GM12878 (cell line): ENCODE measurements at regions not wholly inside any gene's neighbourhood (a gene's known extent, or its start where the extent isn't known, plus 50 kb on each side); places are given as distances from the start of the nearest gene placed in this dataset.

Experiments
- ATAC-seq: fragments of 200-7000 bp; cut with Tn5 transposase; 3 replicates; pipeline ENCODE4 v1.9.1; 2020; ENCODE audit warnings: mild to moderate bottlenecking, moderate library complexity
- BruUV-seq: library from RNA; stranded (reverse); fragments of 400-500 nt; replicated peaks from 2 replicates; lab custom pipeline; 2021; lab: Mats Ljungman, UMichigan
- CTCF ChIA-PET: fragments of 300-600 bp; sonication (Branson Sonifier 250); formaldehyde crosslinking; extraction: SDS; loops from one replicate; lab custom pipeline; 2021; ENCODE audit warnings: inconsistent platforms; lab: Yijun Ruan, JAX
- POLR2A ChIA-PET: fragments of 350-600 bp; formaldehyde crosslinking; extraction: SDS; loops from one replicate; lab custom pipeline; 2021; ENCODE audit warnings: inconsistent platforms; lab: Charles Lee
- RAD21 ChIA-PET: fragments of 300-600 bp; sonication (Branson Sonifier 250); formaldehyde crosslinking; loops from one replicate; lab custom pipeline; 2023; ENCODE audit warnings: antibody characterized with exemption; ENCODE audit not compliant: unreplicated experiment; lab: Charles Lee
- SMC1A ChIA-PET: fragments of 300-600 bp; sonication (Branson Sonifier 250); formaldehyde crosslinking; loops from one replicate; lab custom pipeline; 2023; ENCODE audit not compliant: unreplicated experiment, uncharacterized antibody; lab: Charles Lee
- DNase-seq: peaks from one replicate; pipeline ENCODE4 v3.0.0-alpha.2; 2011; ENCODE audit warnings: low read depth, low spot score
- FAIRE-seq: peaks from 3 replicates; lab custom pipeline; 2011; peaks lifted over from hg19 to GRCh38; lab: Jason Lieb, UNC
- H2AFZ ChIP-seq: 2 replicates; pipeline ENCODE4 v1.6.0; 2011; ENCODE audit warnings: low read depth, low read length, control low read depth; ENCODE audit not compliant: control insufficient read depth
- H3K27ac ChIP-seq: 2 replicates; pipeline ENCODE4 v1.5.1; 2011; ENCODE audit warnings: control low read depth; ENCODE audit not compliant: control insufficient read depth, insufficient read depth
- H3K27me3 ChIP-seq, 2 experiments: replicated peaks in 1 of 2; 2 replicates each; pipeline versions ENCODE4 v1.6.0 to v1.6.1; 2011; ENCODE audit warnings: low read length in 1 of 2; ENCODE audit not compliant: control insufficient read depth in 2 of 2, insufficient read depth in 2 of 2
- H3K36me3 ChIP-seq, 2 experiments: 2 replicates each; pipeline ENCODE4 v1.5.1; 2011; ENCODE audit warnings: low read length in 1 of 2; ENCODE audit not compliant: control insufficient read depth in 2 of 2, insufficient read depth in 2 of 2
- H3K4me1 ChIP-seq: 2 replicates; pipeline ENCODE4 v1.6.1; 2011; ENCODE audit warnings: mild to moderate bottlenecking, low read length, moderate library complexity, mixed read lengths; ENCODE audit not compliant: control insufficient read depth, insufficient read depth
- H3K4me2 ChIP-seq: 2 replicates; pipeline ENCODE4 v1.6.0; 2011; ENCODE audit warnings: control low read depth; ENCODE audit not compliant: control insufficient read depth, insufficient read depth
- H3K4me3 ChIP-seq: fragments of 200-600 bp; sonication (generic); 2 replicates; pipeline ENCODE4 v1.5.1; 2016
- H3K79me2 ChIP-seq: 2 replicates; pipeline ENCODE4 v1.6.0; 2011; ENCODE audit warnings: low read length; ENCODE audit not compliant: control insufficient read depth, insufficient read depth
- H3K9ac ChIP-seq: 2 replicates; pipeline ENCODE4 v1.8.0; 2011; ENCODE audit warnings: low read length, control low read depth, mixed read lengths; ENCODE audit not compliant: control insufficient read depth, insufficient read depth
- H3K9me3 ChIP-seq: replicated peaks from 3 replicates; pipeline ENCODE4 v1.5.1; 2011; ENCODE audit warnings: mild to moderate bottlenecking, low read length; ENCODE audit not compliant: control insufficient read depth, insufficient read depth
- H4K20me1 ChIP-seq: 2 replicates; pipeline ENCODE4 v1.6.0; 2011; ENCODE audit not compliant: control insufficient read depth, insufficient read depth
- BRCA1 ChIP-seq: IDR thresholded peaks from 2 replicates; pipeline ENCODE4 v1.6.1; 2011; ENCODE audit warnings: low read depth, low read length, improper control_type of control experiment
- CBX5 ChIP-seq: sonication (generic); IDR thresholded peaks from 2 replicates; pipeline ENCODE4 v1.6.1; 2016; ENCODE audit warnings: low read depth, moderate library complexity, mild to moderate bottlenecking, inconsistent platforms
- EED ChIP-seq: sonication (generic); IDR thresholded peaks from 2 replicates; pipeline ENCODE4 v1.6.1; 2016; ENCODE audit warnings: antibody characterized with exemption, low read depth
- ELK1 ChIP-seq: IDR thresholded peaks from 2 replicates; pipeline ENCODE4 v1.6.1; 2012; ENCODE audit warnings: low read depth, low read length, improper control_type of control experiment
- ETV6 ChIP-seq, 2 experiments: fragments of 450-650 bp in 1 of 2; IDR thresholded peaks in 1 of 2; conservative IDR thresholded peaks in 1 of 2; 2 replicates each; pipeline ENCODE4 v1.6.1; 2014; ENCODE audit warnings: antibody characterized with exemption in 1 of 2, borderline replicate concordance in 1 of 2, low read depth in 1 of 2, mild to moderate bottlenecking in 1 of 2, moderate library complexity in 1 of 2
- FOS ChIP-seq: IDR thresholded peaks from 3 replicates; pipeline ENCODE4 v1.6.1; 2011; ENCODE audit warnings: borderline replicate concordance; ENCODE audit not compliant: insufficient read length; ENCODE audit errors: extremely low read depth
- GATAD2B ChIP-seq: fragments of 450-650 bp; conservative IDR thresholded peaks from 2 replicates; pipeline ENCODE4 v1.6.1; 2017; ENCODE audit warnings: low read depth, mild to moderate bottlenecking, moderate library complexity
- JUND ChIP-seq: IDR thresholded peaks from 2 replicates; pipeline ENCODE4 v1.6.1; 2012; ENCODE audit warnings: low read depth, mild to moderate bottlenecking, low read length, improper control_type of control experiment, moderate library complexity
- RAD21 ChIP-seq: IDR thresholded peaks from 2 replicates; pipeline ENCODE4 v1.6.1; 2011; ENCODE audit warnings: mild to moderate bottlenecking, low read depth, low read length, moderate library complexity; ENCODE audit not compliant: insufficient read depth
- RAD51 ChIP-seq: fragments of 450-650 bp; IDR thresholded peaks from 2 replicates; pipeline ENCODE4 v1.6.1; 2016; ENCODE audit warnings: moderate library complexity, mild to moderate bottlenecking, inconsistent platforms
- RBBP5 ChIP-seq: fragments of 200-600 bp; sonication (generic); conservative IDR thresholded peaks from 2 replicates; pipeline ENCODE4 v1.6.1; 2016
- SREBF1 ChIP-seq: IDR thresholded peaks from 2 replicates; pipeline ENCODE4 v1.6.1; 2012; ENCODE audit warnings: mild to moderate bottlenecking, low read length
- TCF12 ChIP-seq: IDR thresholded peaks from 2 replicates; pipeline ENCODE4 v1.6.1; 2011; ENCODE audit warnings: low read depth, mild to moderate bottlenecking, low read length
- ZNF24 ChIP-seq: fragments of 450-650 bp; IDR thresholded peaks from 2 replicates; pipeline ENCODE4 v1.6.1; 2017; ENCODE audit warnings: antibody characterized with exemption, mild to moderate bottlenecking
- WGBS: methylation state at CpG from one replicate; pipeline ENCODE4 v1.1.6; 2016; ENCODE audit warnings: low lambda C conversion rate; ENCODE audit not compliant: insufficient replicate concordance, insufficient coverage; ENCODE audit errors: missing lambda C conversion rate; 5-methylcytosine and 5-hydroxymethylcytosine counted together
- in situ Hi-C: fragments of 300-500 bp; cut with MboI; formaldehyde crosslinking; loops from 9 replicates; pipeline ENCODE4 v1.14.3; 2018; ENCODE audit warnings: mixed read lengths
- intact Hi-C: fragments of 100-400 bp; cut with micrococcal nuclease; formaldehyde crosslinking; loops from one replicate; pipeline ENCODE4 v1.14.2; 2022; ENCODE audit not compliant: unreplicated experiment
- TF ChIP-seq, protein P1 (sequence below): fragments of 450-650 bp; IDR thresholded peaks from 2 replicates; pipeline ENCODE4 v1.6.1; 2017; ENCODE audit warnings: mild to moderate bottlenecking

DNA sequence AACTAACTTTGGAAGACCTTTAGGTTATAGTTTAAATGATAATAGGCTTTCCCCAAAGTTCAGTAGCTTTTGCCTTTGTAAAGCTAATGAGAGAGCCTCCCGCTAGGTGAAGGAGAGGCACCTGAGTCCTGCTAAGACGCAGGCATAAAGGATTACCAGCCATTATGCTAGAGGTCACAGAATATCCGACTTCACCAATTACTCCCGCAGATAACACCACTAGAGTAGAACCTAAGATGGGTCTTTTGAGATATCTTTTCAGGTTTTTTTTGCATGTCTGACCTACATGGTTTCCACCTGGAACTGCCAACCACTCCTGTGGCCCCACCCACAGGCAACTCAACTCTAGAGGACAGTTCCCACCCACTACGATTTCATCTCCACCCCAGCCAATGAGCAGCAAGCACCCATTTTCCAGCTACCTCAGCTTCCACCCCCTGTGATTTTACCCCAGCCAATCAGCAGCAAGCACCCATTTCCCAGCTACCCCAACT is 314.3 kb downstream of the BRD1 start:
- no peaks in the 10 kb centered on the region for H3K27me3 ChIP-seq
- FAIRE-seq (no peak), DNase-seq (no peak), ATAC-seq (no peak)
- SMC1A ChIA-PET = no interaction called here
- CTCF ChIA-PET = no interaction called here
- no peak overlapping the region for H3K9ac ChIP-seq
- RAD21 ChIA-PET = no interaction called here
- 83% methylated on average over 5 of the region's 5 CpGs for WGBS
- H3K4me2 ChIP-seq = no peak overlapping the region
- peaks cover 6% of the 10 kb centered on the region for H3K9me3 ChIP-seq
- H2AFZ ChIP-seq = no peak overlapping the region
- no peaks in the 10 kb centered on the region for H4K20me1 ChIP-seq
- POLR2A ChIA-PET = no interaction called here
- BruUV-seq = no TSS peak
- intact Hi-C loops = no loop called here
- in situ Hi-C loops = no loop called here
- no peaks in the 10 kb centered on the region for H3K4me1 ChIP-seq
- H3K36me3 ChIP-seq = 0 out of 4 replicates have a peak, but pooled peaks cover 0 to 1% of the 10 kb centered on the region in 2 experiments
- H3K4me3 ChIP-seq = no peak overlapping the region
- no peak overlapping the region for H3K27ac ChIP-seq
- no peaks in the 10 kb centered on the region for H3K79me2 ChIP-seq
- TF ChIP-seq RAD51 (no peak), BRCA1 (no peak), RAD21 (no peak), RBBP5 (no peak), ZNF24 (no peak), SREBF1 (no peak)

GRCh38 chr22:49512487-49513165 is 315.0 kb downstream of the BRD1 start:
- ATAC-seq (no peak), FAIRE-seq (no peak), DNase-seq (no peak)
- no peaks in the 10 kb centered on the region for H3K4me1 ChIP-seq
- ChIA-PET SMC1A (no interaction called here), CTCF (no interaction called here), POLR2A (no interaction called here), RAD21 (no interaction called here)
- in situ Hi-C loops (no loop called here), intact Hi-C loops (no loop called here)
- H3K27ac ChIP-seq = no peak overlapping the region
- no peak overlapping the region for H3K9ac ChIP-seq
- H3K4me2 ChIP-seq = no peak overlapping the region
- 0 out of 4 replicates have a peak, but pooled peaks cover 0 to 1% of the 10 kb centered on the region in 2 experiments for H3K36me3 ChIP-seq
- peaks cover 6% of the 10 kb centered on the region for H3K9me3 ChIP-seq
- H2AFZ ChIP-seq = no peak overlapping the region
- BruUV-seq = no TSS peak
- 81% methylated on average over 13 of the region's 13 CpGs for WGBS
- H3K79me2 ChIP-seq = no peaks in the 10 kb centered on the region
- H4K20me1 ChIP-seq = no peaks in the 10 kb centered on the region
- H3K27me3 ChIP-seq = no peaks in the 10 kb centered on the region
- H3K4me3 ChIP-seq = no peak overlapping the region
- TF ChIP-seq FOS = no peak
- no peak for TF ChIP-seq GATAD2B
- no peak for TF ChIP-seq CBX5
- TF ChIP-seq, protein P1, sequence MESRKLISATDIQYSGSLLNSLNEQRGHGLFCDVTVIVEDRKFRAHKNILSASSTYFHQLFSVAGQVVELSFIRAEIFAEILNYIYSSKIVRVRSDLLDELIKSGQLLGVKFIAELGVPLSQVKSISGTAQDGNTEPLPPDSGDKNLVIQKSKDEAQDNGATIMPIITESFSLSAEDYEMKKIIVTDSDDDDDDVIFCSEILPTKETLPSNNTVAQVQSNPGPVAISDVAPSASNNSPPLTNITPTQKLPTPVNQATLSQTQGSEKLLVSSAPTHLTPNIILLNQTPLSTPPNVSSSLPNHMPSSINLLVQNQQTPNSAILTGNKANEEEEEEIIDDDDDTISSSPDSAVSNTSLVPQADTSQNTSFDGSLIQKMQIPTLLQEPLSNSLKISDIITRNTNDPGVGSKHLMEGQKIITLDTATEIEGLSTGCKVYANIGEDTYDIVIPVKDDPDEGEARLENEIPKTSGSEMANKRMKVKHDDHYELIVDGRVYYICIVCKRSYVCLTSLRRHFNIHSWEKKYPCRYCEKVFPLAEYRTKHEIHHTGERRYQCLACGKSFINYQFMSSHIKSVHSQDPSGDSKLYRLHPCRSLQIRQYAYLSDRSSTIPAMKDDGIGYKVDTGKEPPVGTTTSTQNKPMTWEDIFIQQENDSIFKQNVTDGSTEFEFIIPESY = no peak
- no peak for TF ChIP-seq ETV6 (conservative IDR thresholded peaks at IDR 0.05 in 1 of 2, IDR thresholded peaks at IDR 0.05 in 1 of 2; ENCODE audit: borderline replicate concordance in 1 of 2, low read depth in 1 of 2)
- TF ChIP-seq TCF12 = no peak
- no peak for TF ChIP-seq JUND
- TF ChIP-seq ELK1 = no peak
- no peak for TF ChIP-seq EED
